ENCODE measurements at regions not wholly inside any gene's neighbourhood (a gene's known extent, or its start where the extent isn't known, plus 50 kb on each side); places are given as distances from the start of the nearest gene placed in this dataset.

GRCh38 chr4:126087101-126087500 lies 772.3 kb downstream of the FAT4 start:
- no peak overlapping the region for H3K27ac ChIP-seq
- no peak for TF ChIP-seq ZFX (IDR thresholded peaks at IDR 0.05; ENCODE audit: borderline replicate concordance)
- TF ChIP-seq CTCF (IDR thresholded peaks at IDR 0.05) = no peak

GRCh38 chr4:126097155-126097799 lies 782.5 kb downstream of the FAT4 start:
- TF ChIP-seq ZFX (IDR thresholded peaks at IDR 0.05; ENCODE audit: borderline replicate concordance) (no peak), CTCF (IDR thresholded peaks at IDR 0.05) (no peak)
- H3K27ac ChIP-seq = no peak overlapping the region

- TF ChIP-seq CTCF (IDR thresholded peaks at IDR 0.05) (peak; percentile 57), ZFX (IDR thresholded peaks at IDR 0.05; ENCODE audit: borderline replicate concordance) (no peak)
- no peak overlapping the region for H3K27ac ChIP-seq
Measured at GRCh38 chr4:126106658-126107057, 791.9 kb downstream of the FAT4 start.

- TF ChIP-seq CTCF (IDR thresholded peaks at IDR 0.05) = no peak
- TF ChIP-seq ZFX (IDR thresholded peaks at IDR 0.05; ENCODE audit: borderline replicate concordance) = no peak
- H3K27ac ChIP-seq = no peak overlapping the region
Measured at GRCh38 chr4:126109836-126110235, 795.1 kb downstream of the FAT4 start.

GRCh38 chr4:126113058-126113457 lies 798.3 kb downstream of the FAT4 start:
- no peak overlapping the region for H3K27ac ChIP-seq
- TF ChIP-seq ZFX (IDR thresholded peaks at IDR 0.05; ENCODE audit: borderline replicate concordance) (no peak), CTCF (IDR thresholded peaks at IDR 0.05) (no peak)

- H3K27ac ChIP-seq = no peak overlapping the region
- TF ChIP-seq CTCF (IDR thresholded peaks at IDR 0.05) = no peak
- TF ChIP-seq ZFX (IDR thresholded peaks at IDR 0.05; ENCODE audit: borderline replicate concordance) = no peak
Measured at GRCh38 chr4:126123611-126124325, 809.0 kb downstream of the FAT4 start.

GRCh38 chr4:126124818-126125217 lies 810.1 kb downstream of the FAT4 start:
- TF ChIP-seq CTCF (IDR thresholded peaks at IDR 0.05) (no peak), ZFX (IDR thresholded peaks at IDR 0.05; ENCODE audit: borderline replicate concordance) (no peak)
- H3K27ac ChIP-seq = no peak overlapping the region

All from 22Rv1 (cell line).